IPS DF 4.7 (cell line): ENCODE measurements at regions not wholly inside any gene's neighbourhood (a gene's known extent, or its start where the extent isn't known, plus 50 kb on each side); places are given as distances from the start of the nearest gene placed in this dataset.
A peak's percentile ranks its signal among the peaks of the same experiment; 100 is the strongest.
"Not testable (repeated sequence)": the region's sequence is repeated elsewhere in the genome, so short reads cannot be mapped to it uniquely, and the experiment has no call there.

Experiments used
- DNase-seq: peaks from one replicate; pipeline ENCODE4 v3.0.0-alpha.2; 2013; ENCODE audit warnings: low spot score; ENCODE audit errors: extremely low read depth

DNA sequence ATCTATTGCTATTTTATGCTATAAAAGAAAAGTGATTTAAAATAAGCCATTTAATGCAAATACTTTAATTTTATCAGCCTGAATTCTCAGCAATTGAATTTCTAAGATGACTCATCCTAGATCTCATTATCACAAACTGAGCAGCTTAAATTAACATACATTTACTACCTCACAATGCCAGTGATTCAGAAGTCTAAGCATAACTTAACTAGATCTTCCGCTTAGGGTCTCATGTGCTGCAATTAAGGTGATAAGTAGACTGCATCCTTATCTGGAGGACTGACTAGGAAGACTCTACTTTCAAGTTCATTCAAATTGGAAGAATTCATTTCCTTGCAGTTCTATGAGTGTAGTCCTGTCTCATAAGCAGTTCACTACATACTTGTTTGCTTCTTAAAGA lies 286.6 kb downstream of the COL11A1 start:
- DNase-seq, result no peak

GRCh38 chr1:102800406-102800805 lies 307.9 kb downstream of the COL11A1 start:
- no peak for DNase-seq

DNA sequence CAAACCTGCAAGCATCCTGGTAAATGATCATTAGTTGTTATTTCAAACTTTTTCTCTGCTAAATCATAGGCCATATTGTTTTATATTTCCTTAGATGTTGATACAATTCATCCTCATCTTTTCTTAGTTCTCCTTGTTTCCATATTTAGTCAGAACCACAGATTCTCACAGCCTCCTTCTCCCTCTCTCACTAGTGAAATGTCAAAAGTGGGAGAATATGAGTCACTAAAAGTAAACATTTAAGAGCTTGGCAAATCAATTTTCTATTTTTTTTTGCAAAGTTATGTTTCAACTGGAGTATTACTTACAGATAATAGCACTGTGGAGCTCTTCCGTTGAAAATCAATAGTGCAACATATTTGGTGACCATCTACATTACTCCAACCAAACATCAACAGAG lies 308.8 kb downstream of the COL11A1 start:
- DNase-seq, result no peak

DNA sequence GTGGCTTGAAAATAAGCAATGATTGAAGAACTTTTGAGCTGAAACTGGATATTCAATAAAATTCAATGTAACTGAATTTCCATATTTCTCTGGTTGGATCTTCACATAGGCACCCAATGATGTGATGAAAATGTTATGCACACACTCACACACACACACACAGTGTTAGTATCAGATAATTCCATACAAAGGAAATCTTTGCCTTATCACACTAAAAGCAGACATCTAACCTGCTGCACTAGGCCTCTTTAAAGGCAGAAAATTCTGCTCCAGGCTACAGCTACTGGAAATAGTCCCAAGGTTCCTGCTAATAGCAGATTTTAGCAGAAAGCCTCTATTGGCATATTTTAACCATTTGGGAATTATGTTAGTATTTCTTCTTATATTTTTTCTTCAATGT lies 309.6 kb downstream of the COL11A1 start:
- DNase-seq, result no peak

- no peak for DNase-seq
Observed at GRCh38 chr1:102796429-102796828, 311.9 kb downstream of the COL11A1 start.

DNA sequence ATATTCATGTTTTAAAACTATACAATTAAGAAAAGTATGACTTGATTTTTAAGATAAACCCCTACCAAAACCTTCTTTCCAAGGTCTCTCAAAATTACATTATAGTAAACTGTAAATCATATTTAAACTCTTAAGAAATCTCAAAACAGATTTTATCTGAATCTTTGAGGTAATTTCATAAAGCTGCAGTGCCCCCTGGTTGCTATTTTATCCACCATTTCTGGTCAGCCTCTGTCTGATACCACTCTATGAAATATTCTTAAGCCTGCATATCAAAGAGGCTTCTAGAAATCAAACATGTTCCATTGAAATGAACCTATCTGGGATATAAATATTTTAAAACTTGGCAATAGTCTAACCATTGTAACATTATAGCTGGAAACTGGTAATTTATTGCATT lies 317.3 kb downstream of the COL11A1 start:
- DNase-seq, result no peak

DNA sequence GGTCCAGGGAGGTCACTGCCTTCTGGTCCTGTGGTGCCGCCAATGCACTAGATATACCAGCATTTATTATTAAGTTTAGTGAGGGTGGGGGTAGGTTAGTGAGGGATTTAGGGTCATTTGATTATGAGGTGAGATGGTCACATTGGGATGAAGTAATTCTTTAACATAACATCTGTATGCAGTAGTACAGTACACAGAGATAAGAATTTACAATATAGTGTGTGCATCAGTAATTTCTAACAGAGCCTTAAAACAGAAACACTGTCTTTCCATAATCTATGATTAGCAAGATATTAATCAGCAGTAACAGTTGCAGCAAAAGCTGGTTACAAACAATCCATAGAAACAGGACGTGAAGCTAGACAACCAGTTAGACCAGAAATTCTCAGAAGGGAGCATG lies 318.4 kb downstream of the COL11A1 start:
- not testable (repeated sequence) for DNase-seq

DNA sequence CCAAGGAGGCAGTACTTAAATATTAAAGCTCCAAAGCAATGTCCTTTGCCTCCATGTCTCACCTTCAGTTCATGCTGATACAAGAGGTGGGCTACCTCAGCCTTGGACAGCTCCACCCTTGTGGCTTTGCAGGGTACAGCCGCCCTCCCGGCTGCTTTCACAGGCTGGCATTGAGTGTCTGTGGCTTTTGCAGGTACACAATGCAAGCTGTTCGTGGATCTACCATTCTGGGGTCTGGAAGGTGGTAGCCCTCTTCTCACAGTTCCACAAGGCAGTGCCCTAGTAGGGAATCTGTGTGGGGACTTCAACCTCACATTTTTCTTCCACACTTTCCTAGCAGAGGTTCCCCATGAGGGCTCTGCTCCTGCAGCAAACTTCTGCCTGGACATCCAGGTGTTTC lies 324.8 kb downstream of the COL11A1 start:
- DNase-seq, result no peak

DNA sequence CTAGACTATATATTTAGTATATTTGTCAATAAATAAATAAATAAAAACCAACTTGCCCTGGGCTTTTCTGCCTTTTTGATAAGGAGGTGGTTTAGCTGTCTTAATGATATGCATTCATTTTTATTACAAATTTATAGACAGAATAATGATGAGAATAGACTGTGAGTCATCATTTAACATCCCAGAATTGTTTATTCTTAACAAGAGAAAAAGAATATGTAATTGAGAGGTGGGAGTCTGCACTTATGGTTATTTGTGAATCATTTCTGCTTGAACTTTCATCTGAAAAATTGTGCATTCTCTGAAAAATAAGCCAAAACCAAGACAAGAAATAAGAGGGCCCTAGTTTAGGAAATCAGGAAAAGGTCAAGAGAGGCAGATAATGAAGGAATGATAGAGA lies 326.2 kb downstream of the COL11A1 start:
- no peak for DNase-seq

- DNase-seq, result peak; percentile 11
Observed at GRCh38 chr1:102776071-102776470, 332.3 kb downstream of the COL11A1 start.

- DNase-seq, result no peak
Observed at GRCh38 chr1:102772831-102773230, 335.5 kb downstream of the COL11A1 start.

GRCh38 chr1:102758418-102758817 lies 349.9 kb downstream of the COL11A1 start:
- no peak for DNase-seq

- DNase-seq, result no peak
Observed at GRCh38 chr1:102757363-102757762, 351.0 kb downstream of the COL11A1 start.

- DNase-seq, result no peak
Observed at GRCh38 chr1:102751111-102751510, 357.2 kb downstream of the COL11A1 start.

GRCh38 chr1:102742426-102742825 lies 365.9 kb downstream of the COL11A1 start:
- DNase-seq, result no peak

- no peak for DNase-seq
Observed at GRCh38 chr1:102733491-102734236, 374.7 kb downstream of the COL11A1 start.

GRCh38 chr1:102732927-102733326 lies 375.4 kb downstream of the COL11A1 start:
- DNase-seq, result no peak

GRCh38 chr1:102726417-102726816 lies 381.9 kb downstream of the COL11A1 start:
- DNase-seq, result no peak

- DNase-seq, result no peak
Observed at GRCh38 chr1:102724741-102725140, 383.6 kb downstream of the COL11A1 start.

- no peak for DNase-seq
Observed at GRCh38 chr1:102715150-102715549, 393.2 kb downstream of the COL11A1 start.

DNA sequence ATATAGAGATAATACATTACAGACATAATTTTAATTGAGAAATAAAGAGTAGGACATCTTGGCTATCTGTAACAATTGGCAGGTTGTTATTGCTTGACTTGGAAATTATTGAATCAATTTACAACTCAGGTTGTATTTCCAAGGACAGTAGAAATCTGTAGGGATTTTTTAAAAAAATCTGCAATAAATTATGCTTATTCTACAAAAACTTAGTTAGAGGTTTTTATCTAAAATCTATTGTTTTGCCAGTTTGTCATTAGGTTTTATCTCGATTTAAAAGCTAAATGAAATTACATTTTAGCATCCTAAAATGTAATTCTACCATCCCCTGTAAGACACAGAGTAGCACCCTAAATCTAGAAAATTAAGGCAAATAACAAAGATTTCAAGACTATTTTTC lies 408.8 kb downstream of the COL11A1 start:
- DNase-seq, result no peak

GRCh38 chr1:102693345-102693744 lies 415.0 kb downstream of the COL11A1 start:
- no peak for DNase-seq

DNA sequence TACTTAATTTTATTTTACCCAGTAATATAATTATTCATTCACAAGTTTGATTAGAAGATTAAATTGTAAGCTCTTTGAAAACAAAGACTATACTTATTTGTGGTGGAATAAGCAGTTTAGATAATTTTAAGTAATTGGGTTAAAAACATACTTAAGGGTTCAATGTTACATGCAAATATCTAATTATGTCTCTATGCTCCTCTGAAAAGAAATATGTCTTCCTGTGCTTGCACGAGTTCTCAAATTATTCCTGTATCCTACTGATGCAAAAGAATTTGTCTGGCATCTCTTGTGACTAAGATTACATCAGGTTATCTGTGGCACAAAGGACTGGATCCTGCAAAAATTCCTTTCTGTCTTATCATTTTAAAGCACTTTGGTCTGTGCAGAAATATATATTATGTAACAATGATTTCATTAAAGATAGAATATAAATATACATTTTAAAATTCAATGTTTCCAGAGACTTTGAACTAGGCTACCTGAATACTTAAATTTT lies 416.7 kb downstream of the COL11A1 start:
- no peak for DNase-seq
